PFSK-1 (cell line): ENCODE measurements at regions not wholly inside any gene's neighbourhood (a gene's known extent, or its start where the extent isn't known, plus 50 kb on each side); places are given as distances from the start of the nearest gene placed in this dataset.

Source experiments
- FOXP2 ChIP-seq: optimal IDR thresholded peaks from 2 replicates; pipeline ENCODE3; 2011; ENCODE audit warnings: borderline replicate concordance, control low read depth, inconsistent platforms; ENCODE audit not compliant: insufficient read depth; ENCODE audit errors: extremely low read length, extremely low read depth
- POLR2AphosphoS5 ChIP-seq: IDR thresholded peaks from 2 replicates; pipeline ENCODE4 v1.6.1; 2012; ENCODE audit warnings: low read depth, mild to moderate bottlenecking, control low read depth, low read length, moderate library complexity
- REST ChIP-seq, 2 experiments: IDR thresholded peaks; 2 replicates each; pipeline versions ENCODE4 v1.6.1 to v1.8.0; 2011 to 2012; ENCODE audit warnings: low read depth in 2 of 2, low read length in 2 of 2, control low read depth in 1 of 2, inconsistent platforms in 1 of 2, mild to moderate bottlenecking in 1 of 2, moderate library complexity in 1 of 2; ENCODE audit not compliant: insufficient read depth in 1 of 2
- SIN3A ChIP-seq: IDR thresholded peaks from 2 replicates; pipeline ENCODE4 v1.6.1; 2012; ENCODE audit warnings: mild to moderate bottlenecking, low read length, moderate library complexity, borderline replicate concordance; ENCODE audit not compliant: insufficient read depth
- TAF1 ChIP-seq: IDR thresholded peaks from 2 replicates; pipeline ENCODE4 v1.6.1; 2012; ENCODE audit warnings: low read length, control low read depth, borderline replicate concordance; ENCODE audit not compliant: insufficient read depth

- no peak for TF ChIP-seq TAF1
- no peak for TF ChIP-seq SIN3A
- TF ChIP-seq POLR2AphosphoS5 = no peak
- TF ChIP-seq FOXP2 = no peak
- TF ChIP-seq REST (IDR thresholded peaks at IDR 0.05; ENCODE audit: insufficient read depth in 1 of 2, low read depth in 2 of 2, low read length in 2 of 2) = no peak
Observed at GRCh38 chr1:112255080-112255479, 140.9 kb upstream of the CTTNBP2NL start.

GRCh38 chr1:112256411-112256810, 139.6 kb upstream of the CTTNBP2NL start:
- TF ChIP-seq REST (IDR thresholded peaks at IDR 0.05; ENCODE audit: insufficient read depth in 1 of 2, low read depth in 2 of 2, low read length in 2 of 2) (no peak), POLR2AphosphoS5 (no peak), TAF1 (no peak), FOXP2 (no peak), SIN3A (no peak)

DNA sequence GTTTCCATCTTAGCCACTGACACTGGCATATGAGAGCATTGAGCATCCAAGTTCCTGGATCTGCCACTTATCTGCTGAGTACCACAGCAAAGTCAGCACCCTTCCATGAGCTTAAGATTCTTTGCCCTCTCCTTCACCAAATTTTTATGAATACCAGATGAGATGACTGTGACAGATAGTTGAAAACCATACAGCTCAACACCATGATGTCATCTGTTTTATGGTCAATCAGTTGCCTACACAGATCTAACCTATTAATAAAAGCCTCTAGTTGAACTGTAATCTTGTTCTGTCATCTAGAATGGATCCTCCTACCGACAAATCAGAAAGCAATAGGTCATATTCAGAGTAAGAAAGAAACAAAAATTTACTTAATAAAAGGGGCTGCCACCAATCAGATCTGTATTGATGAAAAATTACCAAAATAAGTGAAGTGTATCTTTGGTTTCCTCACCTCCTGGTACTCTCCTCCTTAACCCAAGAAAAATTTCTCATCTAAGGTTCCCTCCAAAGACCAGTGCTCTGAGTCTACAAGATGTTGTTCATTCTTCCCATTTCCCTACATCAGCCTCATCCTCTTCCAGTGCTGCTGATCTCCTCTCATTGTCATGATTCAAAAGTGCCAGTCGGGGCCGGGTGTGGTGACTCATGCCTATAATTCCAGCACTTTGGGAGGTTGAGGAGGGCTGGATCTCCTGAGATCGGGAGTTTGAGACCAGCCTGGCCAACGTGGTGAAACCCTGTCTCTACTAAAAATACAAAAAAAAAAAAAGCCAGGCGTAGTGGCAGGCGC, 138.8 kb upstream of the CTTNBP2NL start:
- TF ChIP-seq SIN3A = no peak
- no peak for TF ChIP-seq FOXP2
- no peak for TF ChIP-seq TAF1
- TF ChIP-seq REST (IDR thresholded peaks at IDR 0.05; ENCODE audit: insufficient read depth in 1 of 2, low read depth in 2 of 2, low read length in 2 of 2) = no peak
- no peak for TF ChIP-seq POLR2AphosphoS5

- TF ChIP-seq REST (IDR thresholded peaks at IDR 0.05; ENCODE audit: insufficient read depth in 1 of 2, low read depth in 2 of 2, low read length in 2 of 2) (no peak), TAF1 (no peak), FOXP2 (no peak), POLR2AphosphoS5 (no peak), SIN3A (no peak)
Observed at GRCh38 chr1:112260699-112261098, 135.3 kb upstream of the CTTNBP2NL start.
